Ishikawa (cell line): ENCODE measurements at regions not wholly inside any gene's neighbourhood (a gene's known extent, or its start where the extent isn't known, plus 50 kb on each side); places are given as distances from the start of the nearest gene placed in this dataset.

Experiments
- CEBPB ChIP-seq: IDR thresholded peaks from 2 replicates; pipeline ENCODE4 v1.6.1; 2012
- CREB1 ChIP-seq: IDR thresholded peaks from 2 replicates; pipeline ENCODE4 v1.6.1; 2012; ENCODE audit warnings: low read depth
- EGR1 ChIP-seq: IDR thresholded peaks from 2 replicates; pipeline ENCODE4 v1.6.1; 2012
- EP300 ChIP-seq: IDR thresholded peaks from 2 replicates; pipeline ENCODE4 v1.6.1; 2012; ENCODE audit warnings: borderline replicate concordance
- FOXM1 ChIP-seq: IDR thresholded peaks from 2 replicates; pipeline ENCODE4 v1.6.1; 2012; ENCODE audit warnings: low read depth, borderline replicate concordance
- NFIC ChIP-seq: IDR thresholded peaks from 2 replicates; pipeline ENCODE4 v1.6.1; 2012
- RAD21 ChIP-seq: IDR thresholded peaks from 2 replicates; pipeline ENCODE4 v1.6.1; 2012; ENCODE audit warnings: low read depth
- TAF1 ChIP-seq: IDR thresholded peaks from 2 replicates; pipeline ENCODE4 v1.6.1; 2012; ENCODE audit warnings: low read depth, mild to moderate bottlenecking
- TCF12 ChIP-seq: IDR thresholded peaks from 2 replicates; pipeline ENCODE4 v1.6.1; 2012; ENCODE audit warnings: low read depth
- YY1 ChIP-seq: IDR thresholded peaks from 2 replicates; pipeline ENCODE4 v1.6.1; 2012; ENCODE audit warnings: low read depth
- TF ChIP-seq, protein P1 (sequence below): IDR thresholded peaks from 2 replicates; pipeline ENCODE4 v1.6.1; 2012

DNA sequence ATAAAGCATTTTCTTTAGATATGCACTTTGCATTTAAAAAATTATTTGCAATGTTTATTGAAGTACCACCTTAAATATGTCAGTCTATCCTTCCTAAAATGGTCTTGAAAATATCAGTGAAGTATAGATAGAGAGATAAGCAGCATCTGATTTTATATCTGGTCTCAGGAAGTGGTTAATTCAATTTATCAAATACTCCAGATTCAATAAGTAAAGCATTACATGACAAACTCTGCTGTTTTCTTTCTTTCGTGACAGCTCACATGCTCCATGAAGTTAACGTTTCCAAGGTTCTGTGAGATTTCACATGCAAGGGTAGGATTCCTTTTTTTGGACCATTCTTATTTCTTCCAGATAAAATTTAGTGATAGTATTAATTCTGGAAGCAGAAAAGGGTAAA, 775.4 kb upstream of the ROBO1 start:
- TF ChIP-seq TCF12 (no peak), TAF1 (no peak), CREB1 (no peak), EGR1 (no peak), NFIC (no peak), YY1 (no peak), CEBPB (no peak), RAD21 (no peak), FOXM1 (no peak), EP300 (no peak)
- TF ChIP-seq, protein P1, sequence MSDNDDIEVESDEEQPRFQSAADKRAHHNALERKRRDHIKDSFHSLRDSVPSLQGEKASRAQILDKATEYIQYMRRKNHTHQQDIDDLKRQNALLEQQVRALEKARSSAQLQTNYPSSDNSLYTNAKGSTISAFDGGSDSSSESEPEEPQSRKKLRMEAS = no peak
